ENCODE measurements at regions not wholly inside any gene's neighbourhood (a gene's known extent, or its start where the extent isn't known, plus 50 kb on each side); places are given as distances from the start of the nearest gene placed in this dataset.

DNA sequence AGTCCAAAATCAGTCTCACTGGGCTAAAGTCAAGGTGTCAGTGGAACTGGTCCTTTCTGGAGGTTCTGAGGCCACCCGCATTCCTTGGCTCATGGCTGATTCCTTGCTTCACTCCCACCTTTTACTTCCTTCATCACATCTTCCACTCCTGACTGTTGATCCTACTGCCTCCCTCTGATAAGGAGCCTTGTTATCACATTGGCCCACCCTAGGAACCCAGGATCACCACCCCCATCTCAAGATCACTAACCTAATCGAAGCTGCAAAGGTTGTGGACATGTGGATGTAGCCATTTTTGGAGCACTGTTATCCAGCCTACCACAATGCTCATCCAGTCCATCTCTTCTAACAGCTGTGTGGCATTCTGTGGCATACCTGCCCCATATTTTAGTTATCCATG is 87.2 kb downstream of the TNFAIP3 start:
- Histone ChIP-seq H3K79me2 (replicated peaks; ENCODE audit: insufficient read depth, low read length) (no peaks in the 10 kb centered on the region), H2AFZ (ENCODE audit: low read depth, low read length) (no peak overlapping the region), H3K4me2 (ENCODE audit: low read length) (no peak overlapping the region), H3K9ac (ENCODE audit: low read length) (no peak overlapping the region), H3K27ac (ENCODE audit: low read length) (no peak overlapping the region), H3K27me3 (ENCODE audit: insufficient read depth, low read depth, low read length) (no peaks in the 10 kb centered on the region), H3F3A (ENCODE audit: insufficient read depth, low read length, poor library complexity, severe bottlenecking) (no peaks in the 10 kb centered on the region), H4K20me1 (ENCODE audit: insufficient read depth) (no peaks in the 10 kb centered on the region), H3K9me3 (ENCODE audit: low read length) (no peaks in the 10 kb centered on the region), H3K4me3 (ENCODE audit: low read length) (no peak overlapping the region), H3K36me3 (ENCODE audit: insufficient read depth, low read length) (no peaks in the 10 kb centered on the region), H3K9me2 (ENCODE audit: insufficient read depth, low read length) (no peaks in the 10 kb centered on the region)
- TF ChIP-seq MXI1 (conservative IDR thresholded peaks at IDR 0.05; ENCODE audit: poor library complexity, severe bottlenecking) (no peak), TAF1 (IDR thresholded peaks at IDR 0.05; ENCODE audit: low read depth) (no peak), EZH2 (IDR thresholded peaks at IDR 0.05; ENCODE audit: borderline replicate concordance, insufficient read depth, low read length, poor library complexity, severe bottlenecking) (no peak), EP300 (conservative IDR thresholded peaks at IDR 0.05; ENCODE audit: poor library complexity, severe bottlenecking) (no peak), SMC3 (conservative IDR thresholded peaks at IDR 0.05; ENCODE audit: poor library complexity) (no peak), POLR2AphosphoS5 (IDR thresholded peaks at IDR 0.05) (no peak), RAD21 (conservative IDR thresholded peaks at IDR 0.05) (no peak)
- TF ChIP-seq, protein P1, sequence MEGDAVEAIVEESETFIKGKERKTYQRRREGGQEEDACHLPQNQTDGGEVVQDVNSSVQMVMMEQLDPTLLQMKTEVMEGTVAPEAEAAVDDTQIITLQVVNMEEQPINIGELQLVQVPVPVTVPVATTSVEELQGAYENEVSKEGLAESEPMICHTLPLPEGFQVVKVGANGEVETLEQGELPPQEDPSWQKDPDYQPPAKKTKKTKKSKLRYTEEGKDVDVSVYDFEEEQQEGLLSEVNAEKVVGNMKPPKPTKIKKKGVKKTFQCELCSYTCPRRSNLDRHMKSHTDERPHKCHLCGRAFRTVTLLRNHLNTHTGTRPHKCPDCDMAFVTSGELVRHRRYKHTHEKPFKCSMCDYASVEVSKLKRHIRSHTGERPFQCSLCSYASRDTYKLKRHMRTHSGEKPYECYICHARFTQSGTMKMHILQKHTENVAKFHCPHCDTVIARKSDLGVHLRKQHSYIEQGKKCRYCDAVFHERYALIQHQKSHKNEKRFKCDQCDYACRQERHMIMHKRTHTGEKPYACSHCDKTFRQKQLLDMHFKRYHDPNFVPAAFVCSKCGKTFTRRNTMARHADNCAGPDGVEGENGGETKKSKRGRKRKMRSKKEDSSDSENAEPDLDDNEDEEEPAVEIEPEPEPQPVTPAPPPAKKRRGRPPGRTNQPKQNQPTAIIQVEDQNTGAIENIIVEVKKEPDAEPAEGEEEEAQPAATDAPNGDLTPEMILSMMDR (IDR thresholded peaks at IDR 0.05; ENCODE audit: poor library complexity, severe bottlenecking), result no peak
- TF ChIP-seq, protein P2, sequence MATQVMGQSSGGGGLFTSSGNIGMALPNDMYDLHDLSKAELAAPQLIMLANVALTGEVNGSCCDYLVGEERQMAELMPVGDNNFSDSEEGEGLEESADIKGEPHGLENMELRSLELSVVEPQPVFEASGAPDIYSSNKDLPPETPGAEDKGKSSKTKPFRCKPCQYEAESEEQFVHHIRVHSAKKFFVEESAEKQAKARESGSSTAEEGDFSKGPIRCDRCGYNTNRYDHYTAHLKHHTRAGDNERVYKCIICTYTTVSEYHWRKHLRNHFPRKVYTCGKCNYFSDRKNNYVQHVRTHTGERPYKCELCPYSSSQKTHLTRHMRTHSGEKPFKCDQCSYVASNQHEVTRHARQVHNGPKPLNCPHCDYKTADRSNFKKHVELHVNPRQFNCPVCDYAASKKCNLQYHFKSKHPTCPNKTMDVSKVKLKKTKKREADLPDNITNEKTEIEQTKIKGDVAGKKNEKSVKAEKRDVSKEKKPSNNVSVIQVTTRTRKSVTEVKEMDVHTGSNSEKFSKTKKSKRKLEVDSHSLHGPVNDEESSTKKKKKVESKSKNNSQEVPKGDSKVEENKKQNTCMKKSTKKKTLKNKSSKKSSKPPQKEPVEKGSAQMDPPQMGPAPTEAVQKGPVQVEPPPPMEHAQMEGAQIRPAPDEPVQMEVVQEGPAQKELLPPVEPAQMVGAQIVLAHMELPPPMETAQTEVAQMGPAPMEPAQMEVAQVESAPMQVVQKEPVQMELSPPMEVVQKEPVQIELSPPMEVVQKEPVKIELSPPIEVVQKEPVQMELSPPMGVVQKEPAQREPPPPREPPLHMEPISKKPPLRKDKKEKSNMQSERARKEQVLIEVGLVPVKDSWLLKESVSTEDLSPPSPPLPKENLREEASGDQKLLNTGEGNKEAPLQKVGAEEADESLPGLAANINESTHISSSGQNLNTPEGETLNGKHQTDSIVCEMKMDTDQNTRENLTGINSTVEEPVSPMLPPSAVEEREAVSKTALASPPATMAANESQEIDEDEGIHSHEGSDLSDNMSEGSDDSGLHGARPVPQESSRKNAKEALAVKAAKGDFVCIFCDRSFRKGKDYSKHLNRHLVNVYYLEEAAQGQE (IDR thresholded peaks at IDR 0.05; ENCODE audit: borderline replicate concordance), result no peak

DNA sequence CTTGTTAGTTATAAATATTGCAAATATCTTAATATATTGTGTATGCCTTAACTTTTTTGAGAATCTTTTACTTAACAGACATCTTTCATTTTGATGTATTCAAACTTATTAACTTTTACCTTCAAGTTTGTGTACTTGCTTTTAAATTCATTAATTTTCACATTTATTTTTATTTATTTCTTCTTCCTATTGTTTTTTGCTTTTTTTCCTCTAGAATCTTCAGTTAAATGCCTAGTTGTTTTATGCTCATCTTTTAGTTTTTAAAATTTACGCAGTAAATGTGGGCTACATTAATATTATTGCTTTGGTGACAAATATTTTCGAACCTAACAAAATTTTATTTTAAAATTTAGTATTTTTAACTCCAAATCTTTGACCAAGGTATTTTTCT is 89.0 kb downstream of the TNFAIP3 start:
- Histone ChIP-seq H3K36me3 (ENCODE audit: insufficient read depth, low read length) (no peaks in the 10 kb centered on the region), H3K9ac (ENCODE audit: low read length) (no peak overlapping the region), H3K79me2 (replicated peaks; ENCODE audit: insufficient read depth, low read length) (no peaks in the 10 kb centered on the region), H3F3A (ENCODE audit: insufficient read depth, low read length, poor library complexity, severe bottlenecking) (no peaks in the 10 kb centered on the region), H3K27me3 (ENCODE audit: insufficient read depth, low read depth, low read length) (no peaks in the 10 kb centered on the region), H3K9me2 (ENCODE audit: insufficient read depth, low read length) (no peaks in the 10 kb centered on the region), H3K4me3 (ENCODE audit: low read length) (no peak overlapping the region), H4K20me1 (ENCODE audit: insufficient read depth) (no peaks in the 10 kb centered on the region), H3K9me3 (ENCODE audit: low read length) (peaks cover 3% of the 10 kb centered on the region), H2AFZ (ENCODE audit: low read depth, low read length) (no peak overlapping the region), H3K4me2 (ENCODE audit: low read length) (no peak overlapping the region), H3K27ac (ENCODE audit: low read length) (no peak overlapping the region)
- TF ChIP-seq EP300 (conservative IDR thresholded peaks at IDR 0.05; ENCODE audit: poor library complexity, severe bottlenecking) (no peak), RAD21 (conservative IDR thresholded peaks at IDR 0.05) (no peak)
- TF ChIP-seq, protein P1 (IDR thresholded peaks at IDR 0.05; ENCODE audit: poor library complexity, severe bottlenecking), result no peak

All from neural cell (in vitro differentiated cells).